ENCODE measurements at regions not wholly inside any gene's neighbourhood (a gene's known extent, or its start where the extent isn't known, plus 50 kb on each side); places are given as distances from the start of the nearest gene placed in this dataset.
"Not testable (repeated sequence)": the region's sequence is repeated elsewhere in the genome, so short reads cannot be mapped to it uniquely, and the experiment has no call there.

DNA sequence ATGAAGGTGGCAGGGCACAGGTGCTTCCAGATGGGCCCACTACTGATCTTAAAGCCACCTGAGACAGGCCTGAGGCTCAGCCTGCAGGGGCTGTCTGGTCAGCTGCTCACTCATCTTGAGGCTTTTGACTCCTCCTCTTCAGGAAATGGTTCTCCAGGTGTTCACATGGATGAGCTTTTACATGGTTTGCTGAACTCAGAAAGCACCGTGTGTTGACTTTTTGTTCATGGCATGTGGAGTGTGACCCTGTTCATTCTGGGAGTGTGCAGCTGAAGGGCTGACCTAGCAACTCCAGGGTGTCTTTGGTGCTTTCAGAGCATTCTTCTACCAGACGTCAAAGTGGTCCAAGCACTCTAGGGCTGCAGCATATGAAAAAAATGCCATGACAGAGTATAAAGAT lies 111.1 kb downstream of the CCNG2 start:
- TF ChIP-seq, protein P1, sequence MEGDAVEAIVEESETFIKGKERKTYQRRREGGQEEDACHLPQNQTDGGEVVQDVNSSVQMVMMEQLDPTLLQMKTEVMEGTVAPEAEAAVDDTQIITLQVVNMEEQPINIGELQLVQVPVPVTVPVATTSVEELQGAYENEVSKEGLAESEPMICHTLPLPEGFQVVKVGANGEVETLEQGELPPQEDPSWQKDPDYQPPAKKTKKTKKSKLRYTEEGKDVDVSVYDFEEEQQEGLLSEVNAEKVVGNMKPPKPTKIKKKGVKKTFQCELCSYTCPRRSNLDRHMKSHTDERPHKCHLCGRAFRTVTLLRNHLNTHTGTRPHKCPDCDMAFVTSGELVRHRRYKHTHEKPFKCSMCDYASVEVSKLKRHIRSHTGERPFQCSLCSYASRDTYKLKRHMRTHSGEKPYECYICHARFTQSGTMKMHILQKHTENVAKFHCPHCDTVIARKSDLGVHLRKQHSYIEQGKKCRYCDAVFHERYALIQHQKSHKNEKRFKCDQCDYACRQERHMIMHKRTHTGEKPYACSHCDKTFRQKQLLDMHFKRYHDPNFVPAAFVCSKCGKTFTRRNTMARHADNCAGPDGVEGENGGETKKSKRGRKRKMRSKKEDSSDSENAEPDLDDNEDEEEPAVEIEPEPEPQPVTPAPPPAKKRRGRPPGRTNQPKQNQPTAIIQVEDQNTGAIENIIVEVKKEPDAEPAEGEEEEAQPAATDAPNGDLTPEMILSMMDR (conservative IDR thresholded peaks at IDR 0.05; ENCODE audit: low read depth, low read length) = no peak
- H3K4me3 ChIP-seq (ENCODE audit: low read depth, low read length) = no peak overlapping the region
- no peak for DNase-seq (ENCODE audit: low read depth)

DNA sequence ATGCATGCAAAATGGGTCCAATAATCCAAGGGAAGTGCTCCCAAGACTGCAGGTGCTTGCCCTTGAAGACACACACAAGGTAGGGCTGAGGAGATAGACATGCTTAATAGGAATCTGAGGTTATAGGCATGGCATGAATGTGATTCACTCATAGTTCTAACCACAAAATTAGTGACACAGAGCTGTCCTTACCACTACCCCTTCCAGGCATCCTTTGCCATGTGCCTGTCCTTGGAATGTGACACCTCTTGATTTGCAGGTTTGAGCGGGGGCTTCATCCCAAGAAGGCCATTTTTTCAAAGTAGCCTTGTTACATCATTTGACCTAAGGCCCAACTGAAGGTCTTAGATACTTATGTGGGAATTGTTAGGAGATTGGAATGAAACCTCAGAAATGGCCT lies 112.5 kb downstream of the CCNG2 start:
- TF ChIP-seq, protein P1 (conservative IDR thresholded peaks at IDR 0.05; ENCODE audit: low read depth, low read length) = no peak
- H3K4me3 ChIP-seq (ENCODE audit: low read depth, low read length) = no peak overlapping the region
- no peak for DNase-seq (ENCODE audit: low read depth)

DNA sequence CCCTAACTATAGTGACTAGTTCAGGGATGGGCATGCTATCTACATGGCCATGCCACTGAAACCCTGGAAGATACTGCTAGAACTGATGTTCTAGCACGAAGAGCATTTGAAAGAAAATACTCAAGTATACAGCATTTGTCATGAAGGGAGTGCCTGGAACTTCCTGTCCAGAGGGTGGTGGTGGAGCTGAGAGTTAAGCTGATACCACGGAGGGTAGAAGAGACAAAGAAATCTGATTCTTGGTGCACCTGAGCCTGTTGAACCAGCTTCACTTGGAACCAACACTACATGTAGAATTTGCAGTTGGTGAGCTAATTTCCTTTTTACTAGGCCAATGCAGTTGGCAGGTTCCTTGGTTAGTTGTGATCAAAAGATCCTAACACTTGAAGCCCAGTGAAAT lies 116.4 kb downstream of the CCNG2 start:
- TF ChIP-seq, protein P1 (conservative IDR thresholded peaks at IDR 0.05; ENCODE audit: low read depth, low read length) = no peak
- H3K4me3 ChIP-seq (ENCODE audit: low read depth, low read length) = no peak overlapping the region
- DNase-seq (ENCODE audit: low read depth) = no peak

DNA sequence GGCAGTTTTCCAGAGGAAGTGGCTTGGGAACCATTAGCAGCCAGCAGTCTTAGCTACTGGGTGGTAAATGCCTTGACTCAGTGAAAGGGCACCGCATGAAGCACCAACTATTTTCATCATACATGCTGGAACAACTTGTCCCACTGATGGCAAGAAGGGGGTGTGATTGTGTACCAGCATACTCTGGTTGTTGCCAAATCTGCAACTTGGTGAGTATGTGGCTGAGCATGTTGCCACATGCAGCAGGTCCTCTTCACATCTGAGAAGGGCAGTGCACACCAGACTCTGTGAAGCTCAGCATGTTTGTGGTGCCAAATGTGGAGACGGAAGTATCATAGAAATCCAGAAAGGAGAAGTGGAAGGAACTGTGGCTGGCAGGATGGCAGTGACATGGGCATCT lies 122.1 kb downstream of the CCNG2 start:
- DNase-seq (ENCODE audit: low read depth) = not testable (repeated sequence)

DNA sequence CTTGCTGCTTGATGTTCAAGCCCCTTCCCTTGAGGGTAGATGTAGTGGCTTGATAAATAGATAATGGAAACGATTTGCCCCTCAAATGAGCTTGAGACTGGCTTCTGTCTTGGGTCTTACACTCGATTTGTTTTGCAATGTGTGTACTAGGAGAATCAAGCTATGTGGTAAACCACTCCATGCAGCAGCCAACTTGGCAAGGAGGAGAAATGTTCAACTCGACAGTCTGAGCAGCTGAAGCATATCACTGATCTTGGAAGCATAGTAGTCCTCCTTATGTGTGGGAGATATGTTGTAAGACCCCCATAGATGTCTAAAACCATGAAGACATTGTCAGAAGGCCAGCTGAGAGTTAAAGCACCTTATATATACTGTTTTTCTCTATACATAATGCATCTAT lies 125.3 kb downstream of the CCNG2 start:
- TF ChIP-seq, protein P1 (conservative IDR thresholded peaks at IDR 0.05; ENCODE audit: low read depth, low read length) = no peak
- H3K4me3 ChIP-seq (ENCODE audit: low read depth, low read length) = no peak overlapping the region
- DNase-seq (ENCODE audit: low read depth) = no peak

More for the DNA sequence above, 122.1 kb downstream of the CCNG2 start:
- H3K4me3 ChIP-seq (ENCODE audit: low read depth, low read length) = not testable (repeated sequence)

DNA sequence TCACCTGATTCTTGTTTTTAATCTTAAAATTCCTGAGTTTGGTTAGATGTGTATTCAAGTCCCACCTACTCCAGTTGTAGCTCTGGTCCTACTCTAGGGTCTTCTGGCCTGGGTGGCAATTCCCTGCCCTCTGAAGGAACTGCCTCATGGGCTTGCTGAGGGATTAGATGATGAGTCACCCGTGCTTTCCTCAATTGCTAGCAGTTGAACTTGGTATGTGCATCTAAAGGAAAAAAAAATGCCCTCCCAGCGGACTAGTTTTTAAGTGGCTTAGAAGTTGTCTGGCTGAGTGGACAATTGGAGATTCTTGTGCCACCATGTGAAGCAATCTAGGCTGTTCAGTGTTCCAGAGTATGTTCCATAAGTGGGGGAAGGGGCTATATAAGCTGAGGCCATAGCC lies 127.0 kb downstream of the CCNG2 start:
- no peak overlapping the region for H3K4me3 ChIP-seq (ENCODE audit: low read depth, low read length)
- no peak for DNase-seq (ENCODE audit: low read depth)
- TF ChIP-seq, protein P1 (conservative IDR thresholded peaks at IDR 0.05; ENCODE audit: low read depth, low read length) = no peak

DNA sequence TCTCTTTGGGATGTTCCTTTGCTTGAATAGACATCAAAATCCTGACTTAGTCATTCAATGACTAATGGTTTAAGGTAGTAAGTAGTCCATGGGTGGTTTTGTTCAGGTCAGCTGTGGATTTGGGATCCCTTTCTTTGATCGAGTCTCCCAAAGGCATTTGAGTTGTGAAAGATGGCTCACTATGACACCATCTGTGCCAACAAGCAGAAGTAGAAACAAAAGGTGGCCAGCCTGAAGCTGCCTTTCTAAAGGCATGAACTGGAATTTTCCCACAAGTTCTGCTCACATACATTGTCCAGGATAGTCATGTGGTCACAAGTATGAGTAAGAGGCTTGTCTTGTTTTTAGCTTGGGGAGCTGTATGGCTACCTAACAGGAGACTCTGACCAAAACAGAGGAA lies 129.9 kb downstream of the CCNG2 start:
- no peak for DNase-seq (ENCODE audit: low read depth)
- no peak overlapping the region for H3K4me3 ChIP-seq (ENCODE audit: low read depth, low read length)
- TF ChIP-seq, protein P1 (conservative IDR thresholded peaks at IDR 0.05; ENCODE audit: low read depth, low read length) = no peak

DNA sequence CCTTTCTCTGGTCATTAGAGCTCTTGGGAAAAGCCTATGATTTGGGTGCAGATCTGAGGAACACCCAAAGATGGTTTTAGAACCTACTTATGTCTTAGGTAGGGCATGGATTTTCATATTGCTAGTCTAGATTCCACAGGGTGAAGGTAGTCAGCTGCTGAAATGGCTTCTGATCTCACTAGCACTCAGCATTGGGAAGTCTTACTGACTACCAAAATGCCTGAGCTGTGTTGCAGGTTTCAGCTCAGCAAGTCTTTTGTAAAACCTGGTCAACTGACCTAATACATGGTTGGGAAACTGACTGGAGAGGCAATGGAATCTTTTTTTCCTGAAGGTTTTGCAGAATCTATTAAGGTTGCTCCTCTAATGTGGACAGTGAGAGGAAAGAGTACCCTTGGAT lies 136.4 kb downstream of the CCNG2 start:
- DNase-seq (ENCODE audit: low read depth) = no peak
- no peak overlapping the region for H3K4me3 ChIP-seq (ENCODE audit: low read depth, low read length)
- TF ChIP-seq, protein P1 (conservative IDR thresholded peaks at IDR 0.05; ENCODE audit: low read depth, low read length) = no peak

DNA sequence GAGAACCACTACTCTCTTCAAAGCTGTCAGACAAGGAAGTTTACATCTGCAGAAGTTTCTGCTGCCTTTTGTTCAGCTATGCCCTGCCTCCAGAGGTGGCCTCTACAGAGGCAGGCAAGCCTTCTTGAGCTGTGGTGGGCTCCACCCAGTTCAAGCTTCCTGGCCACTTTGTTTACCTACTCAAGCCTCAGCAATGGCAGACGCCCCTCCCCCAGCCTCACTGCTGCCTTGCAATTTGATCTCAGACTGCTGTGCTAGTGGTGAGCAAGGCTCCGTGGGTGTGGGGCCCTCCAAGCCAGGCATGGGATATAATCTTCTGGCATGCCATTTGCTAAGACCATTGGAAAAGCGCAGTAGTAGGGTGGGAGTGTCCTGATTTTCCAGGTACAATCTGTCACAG lies 144.0 kb downstream of the CCNG2 start:
- DNase-seq (ENCODE audit: low read depth); H3K4me3 ChIP-seq (ENCODE audit: low read depth, low read length): not testable (repeated sequence)
